HEK293 (cell line): ENCODE measurements at regions not wholly inside any gene's neighbourhood (a gene's known extent, or its start where the extent isn't known, plus 50 kb on each side); places are given as distances from the start of the nearest gene placed in this dataset.
A peak's percentile ranks its signal among the peaks of the same experiment; 100 is the strongest.

ENCODE experiments used
- CTCF ChIA-PET: fragments of 350-600 bp; formaldehyde crosslinking; extraction: SDS; loops from one replicate; lab custom pipeline; 2021; ENCODE audit warnings: antibody characterized with exemption; lab: Yijun Ruan, JAX
- POLR2A ChIA-PET: fragments of 300-600 bp; formaldehyde crosslinking; extraction: SDS; loops from one replicate; lab custom pipeline; 2020; ENCODE audit warnings: antibody characterized with exemption, inconsistent platforms; lab: Yijun Ruan, JAX
- H3K27ac ChIP-seq: fragments of 200-500 bp; sonication (Bioruptor generic); 2 replicates; pipeline ENCODE4 v1.5.1; 2014; ENCODE audit warnings: low read depth, low read length, control low read depth, inconsistent platforms; ENCODE audit errors: extremely low read depth
- H3K36me3 ChIP-seq, 2 experiments: fragments of 200-500 bp in 1 of 2; sonication (Bioruptor generic) in 1 of 2; 1 replicate in 1 of 2; 2 replicates in 1 of 2; pipeline ENCODE4 v1.5.1; 2014 to 2017; ENCODE audit warnings: inconsistent platforms in 2 of 2, low read length in 2 of 2; ENCODE audit not compliant: control insufficient read depth in 2 of 2, insufficient read depth in 1 of 2
- H3K4me1 ChIP-seq: fragments of 200-500 bp; sonication (Bioruptor generic); 2 replicates; pipeline ENCODE4 v1.5.1; 2014; ENCODE audit warnings: mild to moderate bottlenecking, low read length, inconsistent platforms; ENCODE audit not compliant: control insufficient read depth, insufficient read depth
- H3K4me3 ChIP-seq: 2 replicates; pipeline ENCODE4 v1.5.1; 2011; ENCODE audit warnings: low read depth, mild to moderate bottlenecking, control low read depth, low read length, moderate library complexity
- H3K9me3 ChIP-seq: fragments of 200-500 bp; sonication (Bioruptor generic); 2 replicates; pipeline ENCODE4 v1.5.1; 2014; ENCODE audit warnings: low read depth, low read length, inconsistent platforms; ENCODE audit not compliant: control insufficient read depth, insufficient read depth
- GLIS1 ChIP-seq: fragments of 450-650 bp; formaldehyde crosslinking; IDR thresholded peaks from 2 replicates; pipeline ENCODE4 v1.5.1; 2016; ENCODE audit warnings: missing biosample characterization, missing genetic modification characterization
- MYNN ChIP-seq: fragments of 450-650 bp; formaldehyde crosslinking; IDR thresholded peaks from 2 replicates; pipeline ENCODE4 v1.5.1; 2016; ENCODE audit warnings: missing biosample characterization, missing genetic modification characterization, borderline replicate concordance
- OSR2 ChIP-seq: fragments of 450-650 bp; formaldehyde crosslinking; IDR thresholded peaks from 2 replicates; pipeline ENCODE4 v1.5.1; 2016; ENCODE audit warnings: missing biosample characterization, missing genetic modification characterization
- SP3 ChIP-seq: fragments of 450-650 bp; formaldehyde crosslinking; IDR thresholded peaks from 2 replicates; pipeline ENCODE4 v1.5.1; 2016; ENCODE audit warnings: missing biosample characterization, missing genetic modification characterization
- ZBTB20 ChIP-seq: fragments of 450-650 bp; formaldehyde crosslinking; IDR thresholded peaks from 2 replicates; pipeline ENCODE4 v1.5.1; 2016; ENCODE audit warnings: missing biosample characterization, missing genetic modification characterization
- ZBTB21 ChIP-seq: fragments of 450-650 bp; formaldehyde crosslinking; IDR thresholded peaks from 2 replicates; pipeline ENCODE4 v1.5.1; 2017; ENCODE audit warnings: missing biosample characterization, missing genetic modification characterization
- ZIC2 ChIP-seq: fragments of 450-650 bp; formaldehyde crosslinking; IDR thresholded peaks from 2 replicates; pipeline ENCODE4 v1.5.1; 2016; ENCODE audit warnings: missing biosample characterization, missing genetic modification characterization
- ZNF121 ChIP-seq: fragments of 450-650 bp; formaldehyde crosslinking; IDR thresholded peaks from 2 replicates; pipeline ENCODE4 v1.5.1; 2016; ENCODE audit warnings: missing biosample characterization, missing genetic modification characterization
- ZNF341 ChIP-seq: fragments of 450-650 bp; formaldehyde crosslinking; IDR thresholded peaks from 2 replicates; pipeline ENCODE4; 2016; ENCODE audit warnings: low read depth, missing biosample characterization, missing genetic modification characterization
- ZNF521 ChIP-seq: fragments of 450-650 bp; formaldehyde crosslinking; IDR thresholded peaks from 2 replicates; pipeline ENCODE4 v1.5.1; 2017; ENCODE audit warnings: missing biosample characterization, mild to moderate bottlenecking, missing genetic modification characterization
- ZNF585B ChIP-seq: fragments of 450-650 bp; formaldehyde crosslinking; IDR thresholded peaks from 2 replicates; pipeline ENCODE4 v1.5.1; 2016; ENCODE audit warnings: missing biosample characterization, missing genetic modification characterization
- ZNF654 ChIP-seq: fragments of 450-650 bp; formaldehyde crosslinking; IDR thresholded peaks from 2 replicates; pipeline ENCODE4 v1.5.1; 2016; ENCODE audit warnings: low read depth, missing biosample characterization, missing genetic modification characterization
- ZNF658 ChIP-seq: fragments of 450-650 bp; formaldehyde crosslinking; IDR thresholded peaks from 2 replicates; pipeline ENCODE4; 2016; ENCODE audit warnings: missing biosample characterization, missing genetic modification characterization
- TF ChIP-seq, protein P1 (sequence below): fragments of 450-650 bp; formaldehyde crosslinking; IDR thresholded peaks from 2 replicates; pipeline ENCODE4 v1.5.1; 2016; ENCODE audit warnings: missing biosample characterization, missing genetic modification characterization
- TF ChIP-seq, protein P2 (sequence below): fragments of 450-650 bp; formaldehyde crosslinking; IDR thresholded peaks from 2 replicates; pipeline ENCODE4 v1.5.1; 2017; ENCODE audit warnings: missing biosample characterization, missing genetic modification characterization
- TF ChIP-seq, protein P3 (sequence below): sonication (generic); formaldehyde crosslinking; IDR thresholded peaks from 2 replicates; pipeline ENCODE4 v1.8.1; 2022; ENCODE audit warnings: mild to moderate bottlenecking, moderate library complexity, missing genetic modification reagents
- TF ChIP-seq, protein P4 (sequence below): fragments of 450-650 bp; formaldehyde crosslinking; IDR thresholded peaks from 2 replicates; pipeline ENCODE4 v1.5.1; 2016; ENCODE audit warnings: missing biosample characterization, missing genetic modification characterization

DNA sequence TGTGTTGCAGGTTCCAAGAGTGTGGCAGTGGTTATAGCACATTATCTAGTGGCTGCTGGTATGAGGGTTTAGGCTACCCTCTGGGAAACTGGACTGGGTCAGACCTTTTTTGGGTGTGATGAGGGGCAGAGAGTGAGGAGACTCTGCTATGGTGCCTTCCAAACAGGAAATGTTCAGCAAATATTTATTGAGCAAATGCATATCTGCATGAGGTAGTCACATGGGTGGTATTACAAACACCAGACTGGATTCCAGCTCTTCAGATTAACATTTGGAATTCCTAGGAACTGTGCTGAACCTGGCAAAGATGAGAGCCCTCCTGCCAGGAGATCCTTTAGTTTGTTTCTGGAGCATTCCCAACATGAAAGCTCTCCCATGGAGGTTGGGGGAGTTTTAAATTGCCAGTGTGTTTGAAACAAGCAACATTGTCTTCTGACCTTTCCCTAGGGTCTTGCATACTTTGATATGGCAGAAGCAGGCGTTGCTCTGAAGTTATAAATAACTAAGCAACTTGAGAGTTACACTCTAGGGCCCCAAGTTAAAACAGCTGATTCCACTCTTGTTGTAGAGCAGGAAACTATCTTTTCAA is 341.2 kb upstream of the C2CD4B start:
- H3K27ac ChIP-seq = no peak overlapping the region
- TF ChIP-seq, protein P1, sequence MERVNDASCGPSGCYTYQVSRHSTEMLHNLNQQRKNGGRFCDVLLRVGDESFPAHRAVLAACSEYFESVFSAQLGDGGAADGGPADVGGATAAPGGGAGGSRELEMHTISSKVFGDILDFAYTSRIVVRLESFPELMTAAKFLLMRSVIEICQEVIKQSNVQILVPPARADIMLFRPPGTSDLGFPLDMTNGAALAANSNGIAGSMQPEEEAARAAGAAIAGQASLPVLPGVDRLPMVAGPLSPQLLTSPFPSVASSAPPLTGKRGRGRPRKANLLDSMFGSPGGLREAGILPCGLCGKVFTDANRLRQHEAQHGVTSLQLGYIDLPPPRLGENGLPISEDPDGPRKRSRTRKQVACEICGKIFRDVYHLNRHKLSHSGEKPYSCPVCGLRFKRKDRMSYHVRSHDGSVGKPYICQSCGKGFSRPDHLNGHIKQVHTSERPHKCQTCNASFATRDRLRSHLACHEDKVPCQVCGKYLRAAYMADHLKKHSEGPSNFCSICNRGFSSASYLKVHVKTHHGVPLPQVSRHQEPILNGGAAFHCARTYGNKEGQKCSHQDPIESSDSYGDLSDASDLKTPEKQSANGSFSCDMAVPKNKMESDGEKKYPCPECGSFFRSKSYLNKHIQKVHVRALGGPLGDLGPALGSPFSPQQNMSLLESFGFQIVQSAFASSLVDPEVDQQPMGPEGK (tag by site-specific recombination) = no peak
- TF ChIP-seq, protein P2, sequence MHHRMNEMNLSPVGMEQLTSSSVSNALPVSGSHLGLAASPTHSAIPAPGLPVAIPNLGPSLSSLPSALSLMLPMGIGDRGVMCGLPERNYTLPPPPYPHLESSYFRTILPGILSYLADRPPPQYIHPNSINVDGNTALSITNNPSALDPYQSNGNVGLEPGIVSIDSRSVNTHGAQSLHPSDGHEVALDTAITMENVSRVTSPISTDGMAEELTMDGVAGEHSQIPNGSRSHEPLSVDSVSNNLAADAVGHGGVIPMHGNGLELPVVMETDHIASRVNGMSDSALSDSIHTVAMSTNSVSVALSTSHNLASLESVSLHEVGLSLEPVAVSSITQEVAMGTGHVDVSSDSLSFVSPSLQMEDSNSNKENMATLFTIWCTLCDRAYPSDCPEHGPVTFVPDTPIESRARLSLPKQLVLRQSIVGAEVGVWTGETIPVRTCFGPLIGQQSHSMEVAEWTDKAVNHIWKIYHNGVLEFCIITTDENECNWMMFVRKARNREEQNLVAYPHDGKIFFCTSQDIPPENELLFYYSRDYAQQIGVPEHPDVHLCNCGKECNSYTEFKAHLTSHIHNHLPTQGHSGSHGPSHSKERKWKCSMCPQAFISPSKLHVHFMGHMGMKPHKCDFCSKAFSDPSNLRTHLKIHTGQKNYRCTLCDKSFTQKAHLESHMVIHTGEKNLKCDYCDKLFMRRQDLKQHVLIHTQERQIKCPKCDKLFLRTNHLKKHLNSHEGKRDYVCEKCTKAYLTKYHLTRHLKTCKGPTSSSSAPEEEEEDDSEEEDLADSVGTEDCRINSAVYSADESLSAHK (tag by site-specific recombination) = no peak
- TF ChIP-seq ZBTB20 = no peak
- TF ChIP-seq, protein P3, sequence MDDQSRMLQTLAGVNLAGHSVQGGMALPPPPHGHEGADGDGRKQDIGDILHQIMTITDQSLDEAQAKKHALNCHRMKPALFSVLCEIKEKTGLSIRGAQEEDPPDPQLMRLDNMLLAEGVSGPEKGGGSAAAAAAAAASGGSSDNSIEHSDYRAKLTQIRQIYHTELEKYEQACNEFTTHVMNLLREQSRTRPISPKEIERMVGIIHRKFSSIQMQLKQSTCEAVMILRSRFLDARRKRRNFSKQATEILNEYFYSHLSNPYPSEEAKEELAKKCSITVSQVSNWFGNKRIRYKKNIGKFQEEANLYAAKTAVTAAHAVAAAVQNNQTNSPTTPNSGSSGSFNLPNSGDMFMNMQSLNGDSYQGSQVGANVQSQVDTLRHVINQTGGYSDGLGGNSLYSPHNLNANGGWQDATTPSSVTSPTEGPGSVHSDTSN (CRISPR knock-in tag) = no peak
- no peak for TF ChIP-seq MYNN (tag by site-specific recombination)
- TF ChIP-seq GLIS1 (tag by site-specific recombination) = peak; percentile 49
- no peak for TF ChIP-seq ZNF121 (tag by site-specific recombination)
- no peak for TF ChIP-seq ZNF585B (tag by site-specific recombination)
- no peak for TF ChIP-seq ZBTB21
- TF ChIP-seq ZNF654 (tag by site-specific recombination) = no peak
- no peak for TF ChIP-seq SP3 (tag by site-specific recombination)
- no peak for TF ChIP-seq ZNF521 (tag by site-specific recombination)
- no peak for TF ChIP-seq OSR2 (tag by site-specific recombination)
- TF ChIP-seq ZNF658 (tag by site-specific recombination) = no peak
- peak; percentile 44; the same call in 1 of the 2 replicates for TF ChIP-seq ZIC2 (tag by site-specific recombination)
- H3K4me1 ChIP-seq = peaks cover 5% of the 10 kb centered on the region; the same call in 1 of the 2 replicates
- ChIA-PET POLR2A (no interaction called here), CTCF (no interaction called here)
- H3K4me3 ChIP-seq = no peak overlapping the region
- no peaks in the 10 kb centered on the region for H3K9me3 ChIP-seq
- H3K36me3 ChIP-seq = no peaks in the 10 kb centered on the region

DNA sequence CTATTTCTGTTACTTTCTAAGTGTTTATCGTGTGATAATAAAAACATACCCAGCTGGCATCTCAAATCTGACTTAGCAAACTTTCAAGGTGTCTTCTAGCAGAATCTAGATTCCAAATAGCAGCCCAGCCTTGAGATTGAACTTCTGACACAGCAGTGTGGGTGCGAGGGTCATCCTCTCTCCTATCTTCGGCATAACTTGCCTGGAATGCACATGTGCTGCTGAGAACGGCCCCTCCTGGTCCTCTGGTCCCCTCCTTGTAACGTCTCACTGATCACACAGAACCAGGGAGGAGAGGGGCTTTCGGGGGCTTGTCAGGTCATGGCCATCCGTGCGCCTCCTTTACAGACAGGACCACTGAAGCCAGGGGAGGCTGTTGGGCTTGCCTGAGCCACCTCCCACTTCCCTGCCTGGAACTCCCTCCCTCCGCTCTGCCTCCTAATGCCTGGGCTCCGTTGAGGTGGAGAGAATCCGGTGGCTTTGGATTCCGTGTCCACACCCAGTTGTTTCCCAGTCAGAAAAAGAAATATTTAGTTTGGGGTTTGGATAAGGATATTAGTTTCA is 344.4 kb upstream of the C2CD4B start:
- H3K4me3 ChIP-seq = no peak overlapping the region
- POLR2A ChIA-PET = no interaction called here
- H3K4me1 ChIP-seq = peaks cover 5% of the 10 kb centered on the region; the same call in 1 of the 2 replicates
- TF ChIP-seq, protein P4, sequence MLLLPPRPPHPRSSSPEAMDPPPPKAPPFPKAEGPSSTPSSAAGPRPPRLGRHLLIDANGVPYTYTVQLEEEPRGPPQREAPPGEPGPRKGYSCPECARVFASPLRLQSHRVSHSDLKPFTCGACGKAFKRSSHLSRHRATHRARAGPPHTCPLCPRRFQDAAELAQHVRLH (tag by site-specific recombination) = no peak
- TF ChIP-seq ZNF341 (tag by site-specific recombination) = peak; percentile 48
- no peaks in the 10 kb centered on the region for H3K36me3 ChIP-seq
- CTCF ChIA-PET = no interaction called here
- no peak overlapping the region for H3K27ac ChIP-seq
- no peaks in the 10 kb centered on the region for H3K9me3 ChIP-seq
